ENCODE measurements at regions not wholly inside any gene's neighbourhood (a gene's known extent, or its start where the extent isn't known, plus 50 kb on each side); places are given as distances from the start of the nearest gene placed in this dataset.

DNA sequence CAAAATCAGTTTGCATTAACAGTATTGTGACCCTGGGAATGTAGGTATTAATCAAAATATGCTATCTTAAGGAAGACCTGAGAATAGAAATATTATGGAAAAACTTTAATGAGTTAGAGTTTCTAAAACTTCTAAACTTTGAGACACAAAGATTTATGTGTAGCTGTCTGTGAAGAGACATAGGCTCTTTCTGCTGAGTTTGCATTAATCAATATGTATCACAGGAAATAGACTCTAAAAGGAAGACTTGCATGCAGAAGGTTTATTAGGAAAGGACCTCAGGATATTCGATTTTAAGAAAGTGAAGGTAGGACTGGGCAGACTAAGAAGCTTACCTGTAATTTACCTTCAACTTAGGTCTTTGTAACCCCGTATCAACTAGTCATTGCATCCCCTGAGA lies 494.8 kb upstream of the NRXN1 start:
- H3F3A ChIP-seq (ENCODE audit: insufficient read depth) = no peaks in the 10 kb centered on the region
- no peaks in the 10 kb centered on the region for H3K27me3 ChIP-seq (ENCODE audit: low read length)
- TF ChIP-seq EZH2phosphoT487 (conservative IDR thresholded peaks at IDR 0.05; ENCODE audit: low read length) = no peak
- no peak for TF ChIP-seq CTCF (IDR thresholded peaks at IDR 0.05; ENCODE audit: insufficient read depth, low read length, poor library complexity, severe bottlenecking)
- H3K79me2 ChIP-seq (ENCODE audit: insufficient read depth, low read length) = no peaks in the 10 kb centered on the region
- peaks cover 3% of the 10 kb centered on the region; the same call in 1 of the 2 replicates for H3K36me3 ChIP-seq (ENCODE audit: low read length)
- no peak overlapping the region for H3K27ac ChIP-seq (ENCODE audit: low read depth, low read length)
- H2AFZ ChIP-seq (ENCODE audit: low read depth, low read length, severe bottlenecking) = no peak overlapping the region
- no peaks in the 10 kb centered on the region for H3K9me2 ChIP-seq (replicated peaks; ENCODE audit: insufficient read depth, low read length)
- no peaks in the 10 kb centered on the region for H4K20me1 ChIP-seq (ENCODE audit: low read depth, low read length)
- no peak overlapping the region for H3K9ac ChIP-seq (ENCODE audit: low read length)
- H3K4me2 ChIP-seq (ENCODE audit: low read depth, low read length, poor library complexity, severe bottlenecking) = no peak overlapping the region
- H3K4me3 ChIP-seq (ENCODE audit: insufficient read depth, low read length, poor library complexity, severe bottlenecking) = no peak overlapping the region
- no peaks in the 10 kb centered on the region for H3K9me3 ChIP-seq (ENCODE audit: insufficient read depth, low read length)

DNA sequence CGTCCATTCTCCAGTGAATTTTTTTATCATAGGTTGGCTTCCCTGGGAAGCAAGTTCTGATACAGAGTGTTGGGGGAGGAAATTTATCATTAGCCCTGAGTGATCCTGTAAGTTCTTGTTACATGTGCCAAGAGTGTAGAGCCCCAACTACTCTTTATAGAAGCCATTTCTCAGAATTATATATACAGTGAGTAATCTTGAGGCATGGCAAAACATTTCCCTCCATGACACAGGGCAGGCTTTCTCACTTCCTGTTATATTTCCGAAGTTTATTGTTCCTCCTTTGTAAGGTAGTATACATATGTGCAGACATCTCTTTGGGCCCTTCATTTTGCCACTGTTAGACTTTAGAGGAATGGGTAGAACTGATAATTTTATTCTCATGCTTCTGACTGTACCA lies 484.7 kb upstream of the NRXN1 start:
- no peaks in the 10 kb centered on the region for H3F3A ChIP-seq (ENCODE audit: insufficient read depth)
- no peaks in the 10 kb centered on the region for H4K20me1 ChIP-seq (ENCODE audit: low read depth, low read length)
- H2AFZ ChIP-seq (ENCODE audit: low read depth, low read length, severe bottlenecking) = no peak overlapping the region
- no peaks in the 10 kb centered on the region for H3K9me2 ChIP-seq (replicated peaks; ENCODE audit: insufficient read depth, low read length)
- H3K9me3 ChIP-seq (ENCODE audit: insufficient read depth, low read length) = no peaks in the 10 kb centered on the region
- no peak overlapping the region for H3K27ac ChIP-seq (ENCODE audit: low read depth, low read length)
- no peak overlapping the region for H3K9ac ChIP-seq (ENCODE audit: low read length)
- H3K36me3 ChIP-seq (ENCODE audit: low read length) = no peaks in the 10 kb centered on the region
- no peak overlapping the region for H3K4me3 ChIP-seq (ENCODE audit: insufficient read depth, low read length, poor library complexity, severe bottlenecking)
- no peaks in the 10 kb centered on the region for H3K79me2 ChIP-seq (ENCODE audit: insufficient read depth, low read length)
- no peaks in the 10 kb centered on the region for H3K27me3 ChIP-seq (ENCODE audit: low read length)
- no peak overlapping the region for H3K4me2 ChIP-seq (ENCODE audit: low read depth, low read length, poor library complexity, severe bottlenecking)
- TF ChIP-seq EZH2phosphoT487 (conservative IDR thresholded peaks at IDR 0.05; ENCODE audit: low read length) (no peak), CTCF (IDR thresholded peaks at IDR 0.05; ENCODE audit: insufficient read depth, low read length, poor library complexity, severe bottlenecking) (no peak)

- Histone ChIP-seq H2AFZ (ENCODE audit: low read depth, low read length, severe bottlenecking) (peak overlapping the region; percentile 92), H3K9ac (ENCODE audit: low read length) (0 out of 2 replicates have a peak overlapping the region, but pooled peaks have one; percentile 9), H4K20me1 (ENCODE audit: low read depth, low read length) (no peaks in the 10 kb centered on the region), H3K9me2 (replicated peaks; ENCODE audit: insufficient read depth, low read length) (no peaks in the 10 kb centered on the region), H3K9me3 (ENCODE audit: insufficient read depth, low read length) (no peaks in the 10 kb centered on the region), H3K79me2 (ENCODE audit: insufficient read depth, low read length) (no peaks in the 10 kb centered on the region), H3K4me3 (ENCODE audit: insufficient read depth, low read length, poor library complexity, severe bottlenecking) (no peak overlapping the region), H3K36me3 (ENCODE audit: low read length) (no peaks in the 10 kb centered on the region; the same call in 1 of the 2 replicates), H3F3A (ENCODE audit: insufficient read depth) (no peaks in the 10 kb centered on the region), H3K27ac (ENCODE audit: low read depth, low read length) (peak overlapping the region; percentile 16; the same call in 1 of the 2 replicates), H3K4me2 (ENCODE audit: low read depth, low read length, poor library complexity, severe bottlenecking) (peak overlapping the region; percentile 41), H3K27me3 (ENCODE audit: low read length) (no peaks in the 10 kb centered on the region)
- TF ChIP-seq EZH2phosphoT487 (conservative IDR thresholded peaks at IDR 0.05; ENCODE audit: low read length) = no peak
- no peak for TF ChIP-seq CTCF (IDR thresholded peaks at IDR 0.05; ENCODE audit: insufficient read depth, low read length, poor library complexity, severe bottlenecking)
These were observed 479.1 kb upstream of the NRXN1 start for GRCh38 chr2:51511002-51511401.

All from SU-DHL-6 (cell line).